ENCODE measurements at regions not wholly inside any gene's neighbourhood (a gene's known extent, or its start where the extent isn't known, plus 50 kb on each side); places are given as distances from the start of the nearest gene placed in this dataset.
"Not testable (repeated sequence)": the region's sequence is repeated elsewhere in the genome, so short reads cannot be mapped to it uniquely, and the experiment has no call there.

DNA sequence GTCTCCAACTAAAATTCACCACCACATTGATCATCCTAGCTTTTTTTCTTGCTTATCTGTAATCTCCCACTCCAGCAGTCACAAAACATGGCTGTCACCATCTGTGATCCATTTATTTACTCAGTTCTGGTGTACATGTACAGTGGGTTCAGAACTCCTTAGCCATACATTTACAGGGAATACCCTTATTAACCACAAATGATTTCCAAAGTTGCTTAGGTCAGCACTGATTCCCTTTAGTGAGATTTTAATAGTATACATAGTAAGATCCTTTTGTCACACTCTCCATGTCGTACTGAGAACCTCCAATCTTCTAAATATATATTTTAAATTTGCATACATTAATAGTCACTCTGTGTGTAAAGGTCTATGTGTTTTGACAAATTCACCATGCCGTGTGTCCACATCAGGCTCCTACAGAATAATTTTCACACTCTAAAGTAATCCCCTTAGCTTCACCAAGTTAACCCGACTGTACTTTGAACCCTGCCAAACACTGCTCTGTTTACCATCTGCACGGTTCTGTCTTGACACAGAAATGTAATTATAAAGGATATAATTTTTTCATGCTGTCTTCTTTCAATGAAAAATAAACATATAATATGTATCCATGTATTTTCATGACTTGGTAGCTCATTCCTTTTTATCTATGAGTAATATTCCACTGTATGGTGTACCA lies 473.6 kb upstream of the ZP4 start:
- no peak for DNase-seq (ENCODE audit: low spot score)

DNA sequence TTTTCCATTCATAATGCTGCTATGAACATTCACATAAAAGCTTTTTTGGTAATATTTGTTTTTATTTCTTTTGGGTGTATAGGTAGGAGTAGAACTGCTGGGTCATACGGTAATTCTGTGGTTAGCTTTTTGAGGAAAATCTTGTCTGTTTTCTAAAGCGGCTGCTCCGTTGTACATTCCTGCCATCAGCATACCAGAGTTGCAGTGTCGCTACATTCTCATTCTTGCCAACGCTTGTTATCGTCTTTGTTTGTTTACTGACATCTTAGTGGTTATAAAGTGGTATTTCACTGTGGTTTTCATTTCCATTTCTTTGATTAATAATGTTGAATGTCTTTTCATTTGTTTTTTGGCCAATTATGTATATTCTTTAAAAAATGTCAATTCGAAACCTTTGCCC lies 469.8 kb upstream of the ZP4 start:
- DNase-seq (ENCODE audit: low spot score) = no peak

DNA sequence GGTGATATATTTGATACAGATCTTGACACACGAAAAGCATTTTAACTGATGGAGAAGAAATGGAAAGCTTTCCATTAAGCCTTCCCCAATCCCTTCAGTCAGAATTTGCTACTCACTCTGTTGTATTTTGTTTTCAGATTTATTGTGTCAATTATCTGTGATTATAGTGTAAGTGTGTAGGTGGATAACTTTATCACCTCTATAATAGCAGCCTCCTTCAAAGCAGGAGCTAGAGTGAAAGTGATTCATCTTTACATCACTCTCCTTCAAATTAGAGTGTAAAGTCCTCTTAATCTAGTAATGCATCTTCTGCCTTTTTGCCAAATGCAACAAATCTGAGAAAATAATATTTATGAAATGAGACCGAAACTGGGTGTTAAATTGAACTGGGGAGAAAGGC lies 459.7 kb upstream of the ZP4 start:
- no peak for DNase-seq (ENCODE audit: low spot score)

DNA sequence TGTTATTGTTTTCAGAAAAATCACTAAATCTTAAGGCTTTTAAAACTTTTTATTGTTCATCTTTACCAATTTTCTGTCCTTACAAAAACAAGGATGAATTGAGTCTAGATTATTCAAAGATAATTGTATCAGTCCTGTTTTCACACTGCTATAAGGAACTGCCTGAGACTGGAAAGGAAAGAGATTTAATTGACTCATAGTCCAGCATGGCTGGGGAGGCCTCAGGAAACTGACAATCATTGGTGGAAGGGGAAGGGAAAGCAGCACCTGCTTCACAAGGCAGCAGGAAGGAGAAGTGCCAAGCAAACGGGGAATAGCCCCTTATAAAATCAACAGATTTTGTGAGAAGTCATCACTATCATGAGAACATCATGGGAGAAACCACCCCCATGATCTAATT lies 455.6 kb upstream of the ZP4 start:
- no peak for DNase-seq (ENCODE audit: low spot score)

DNA sequence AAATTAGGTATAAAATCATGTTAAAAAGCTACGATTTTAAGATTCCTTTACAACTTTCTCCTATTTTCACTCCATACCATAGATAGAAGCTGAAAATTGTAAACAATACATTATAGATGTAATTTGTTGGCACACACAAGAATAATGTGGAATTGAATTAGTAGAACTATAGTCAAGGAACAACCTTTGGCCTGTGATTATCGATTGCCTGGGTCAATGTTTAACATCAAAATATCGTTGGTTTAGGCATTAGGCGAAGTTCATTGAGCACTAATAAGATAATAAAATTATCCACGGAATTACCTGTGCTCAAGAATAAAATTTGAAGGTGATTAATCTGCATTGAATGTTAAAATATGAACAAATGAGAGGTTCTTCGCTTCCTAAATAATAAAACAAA lies 455.1 kb upstream of the ZP4 start:
- no peak for DNase-seq (ENCODE audit: low spot score)

DNA sequence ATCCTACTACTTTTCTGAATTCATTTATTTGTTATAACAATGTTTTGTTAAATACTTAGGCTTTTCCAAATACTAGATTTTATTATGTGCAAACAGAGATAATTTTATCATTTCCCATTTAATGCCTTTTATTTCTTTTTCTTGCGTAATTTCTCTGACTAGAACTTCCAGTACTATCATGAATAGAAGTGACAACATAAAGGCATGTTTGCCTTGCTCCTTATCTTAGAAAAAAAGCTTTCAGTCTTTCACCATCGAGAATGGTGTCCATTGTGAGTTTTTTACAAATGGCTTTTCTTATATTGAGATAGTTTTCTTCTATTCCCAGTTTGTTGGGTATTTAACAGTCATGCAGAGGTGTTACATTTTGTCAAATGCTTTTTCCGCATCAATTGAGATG lies 453.1 kb upstream of the ZP4 start:
- no peak for DNase-seq (ENCODE audit: low spot score)

DNA sequence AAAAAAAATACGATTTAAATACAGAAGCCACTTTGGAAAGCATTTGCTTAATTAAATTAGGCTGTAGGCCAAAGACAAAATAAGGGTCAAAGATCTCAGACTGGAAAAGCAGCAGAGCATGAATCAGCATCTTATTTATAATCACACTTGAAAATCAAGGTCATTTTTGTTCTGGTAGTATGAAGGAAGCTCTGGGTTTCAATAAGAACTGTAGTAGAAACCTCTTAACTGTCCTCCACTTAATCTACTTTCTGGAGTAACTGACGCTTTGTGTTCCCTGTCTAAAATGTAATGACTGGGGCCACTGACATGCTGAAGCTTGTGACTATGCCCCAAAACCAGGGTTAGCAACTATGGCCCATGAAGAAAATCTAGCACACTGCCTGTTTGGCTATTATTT lies 450.7 kb upstream of the ZP4 start:
- DNase-seq (ENCODE audit: low spot score) = no peak

DNA sequence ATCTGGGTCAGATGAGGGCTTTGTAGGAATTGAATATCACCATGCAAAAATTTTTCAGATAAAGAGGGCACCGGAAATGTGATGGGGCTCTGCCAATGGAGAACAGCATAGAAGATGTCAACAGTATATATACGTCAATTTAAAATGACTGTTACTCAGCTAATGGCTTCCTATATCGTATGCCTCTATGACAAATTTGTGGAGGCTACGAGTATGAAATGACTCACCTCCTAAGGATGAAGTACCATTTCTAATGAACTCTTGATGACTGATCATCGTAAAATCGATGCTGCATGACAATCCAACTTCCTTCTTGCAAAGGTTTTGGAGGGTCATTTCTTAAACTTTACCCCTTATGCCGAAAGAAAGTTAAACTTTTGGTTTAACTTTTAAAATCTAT lies 450.3 kb upstream of the ZP4 start:
- peak; percentile 5 for DNase-seq (ENCODE audit: low spot score)

DNA sequence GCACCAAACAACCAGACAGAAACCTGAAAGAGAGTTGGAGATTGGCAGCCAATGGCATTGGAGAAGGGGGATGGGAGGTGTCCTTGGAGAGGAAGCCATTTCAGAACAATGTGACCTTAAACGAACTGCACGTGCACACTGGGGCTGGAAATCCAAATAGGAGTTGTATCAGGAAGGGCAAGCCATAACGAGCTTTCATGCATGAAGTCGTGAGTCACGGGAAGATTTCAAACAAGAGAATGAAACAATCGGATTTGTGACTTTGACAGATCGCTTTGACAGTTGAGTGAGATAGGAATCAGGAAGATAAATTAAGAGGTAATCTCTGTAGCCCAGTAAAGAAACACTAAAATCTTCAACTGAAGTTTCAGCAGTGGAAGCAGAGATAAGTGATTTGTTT lies 445.8 kb upstream of the ZP4 start:
- no peak for DNase-seq (ENCODE audit: low spot score)

DNA sequence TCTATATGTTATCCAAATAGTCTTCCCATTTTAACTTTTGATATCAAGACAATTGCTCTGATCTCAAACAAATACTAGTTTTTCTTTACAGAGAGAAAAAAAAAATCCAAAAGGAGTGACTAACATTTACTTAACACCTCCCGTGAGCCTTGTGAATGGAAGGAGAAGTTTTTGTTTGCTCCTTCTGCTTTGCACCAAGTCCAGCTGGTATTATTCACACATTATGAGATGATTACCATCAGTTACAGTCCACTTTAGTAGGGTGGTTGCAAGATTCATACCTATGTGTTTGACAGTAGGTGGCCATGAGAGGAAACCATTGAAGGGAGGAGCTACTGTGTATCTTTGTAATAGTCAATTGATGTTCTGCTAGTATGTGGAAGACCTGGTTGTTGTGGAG lies 443.4 kb upstream of the ZP4 start:
- DNase-seq (ENCODE audit: low spot score) = no peak

DNA sequence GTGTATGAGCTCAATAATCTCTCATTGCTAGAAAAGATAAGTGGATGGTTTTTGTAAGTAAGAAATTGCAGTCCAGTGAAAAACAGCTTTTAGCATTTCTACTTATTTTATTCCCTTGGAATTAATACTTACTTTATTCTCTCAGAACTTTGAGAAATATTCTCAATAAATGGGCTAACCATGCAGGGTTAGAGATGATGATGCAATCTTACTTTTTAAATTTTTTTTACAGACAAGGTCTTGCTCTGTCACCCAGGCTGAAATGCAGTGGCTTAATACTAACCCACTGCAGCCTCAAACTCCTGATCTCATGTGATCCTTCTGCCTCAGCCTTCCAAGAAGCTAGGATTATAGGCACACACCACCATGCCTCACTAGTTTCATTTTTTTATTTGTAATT lies 440.8 kb upstream of the ZP4 start:
- DNase-seq (ENCODE audit: low spot score) = no peak

DNA sequence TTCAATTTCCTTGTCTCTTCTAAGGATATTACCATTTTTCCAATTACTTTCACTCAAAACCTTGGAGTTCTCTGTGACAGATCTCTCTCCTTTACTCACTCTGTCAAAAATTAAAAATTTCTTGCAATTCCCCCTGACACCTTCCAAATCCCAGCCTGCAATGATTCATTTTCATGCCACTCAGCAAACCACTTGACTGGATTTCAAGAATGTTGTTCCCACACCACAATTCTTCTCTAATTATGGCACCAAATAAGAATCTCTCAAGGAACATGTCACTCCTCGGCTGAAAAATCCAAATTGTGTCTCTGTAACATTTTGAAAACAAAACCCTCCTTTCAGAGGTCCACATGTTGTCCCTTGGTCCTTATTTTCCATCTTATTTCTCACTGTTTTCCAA lies 438.9 kb upstream of the ZP4 start:
- DNase-seq (ENCODE audit: low spot score) = no peak

DNA sequence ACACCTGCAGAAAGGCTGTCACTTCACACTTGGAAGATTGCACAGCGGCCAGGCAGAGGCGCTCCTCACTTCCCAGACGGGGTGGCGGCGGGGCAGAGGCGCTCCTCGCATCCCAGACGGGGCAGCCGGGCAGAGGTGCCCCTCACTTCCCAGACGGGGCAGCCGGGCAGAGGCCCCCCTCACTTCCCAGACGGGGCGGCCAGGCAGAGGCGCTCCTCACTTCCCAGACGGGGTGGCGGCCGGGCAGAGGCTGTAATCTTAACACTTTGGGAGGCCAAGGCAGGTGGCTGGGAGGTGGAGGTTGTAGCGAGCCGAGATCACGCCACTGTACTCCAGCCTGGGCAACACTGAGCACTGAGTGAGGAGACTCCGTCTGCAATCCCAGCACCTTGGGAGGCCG lies 436.3 kb upstream of the ZP4 start:
- DNase-seq (ENCODE audit: low spot score) = not testable (repeated sequence)

DNA sequence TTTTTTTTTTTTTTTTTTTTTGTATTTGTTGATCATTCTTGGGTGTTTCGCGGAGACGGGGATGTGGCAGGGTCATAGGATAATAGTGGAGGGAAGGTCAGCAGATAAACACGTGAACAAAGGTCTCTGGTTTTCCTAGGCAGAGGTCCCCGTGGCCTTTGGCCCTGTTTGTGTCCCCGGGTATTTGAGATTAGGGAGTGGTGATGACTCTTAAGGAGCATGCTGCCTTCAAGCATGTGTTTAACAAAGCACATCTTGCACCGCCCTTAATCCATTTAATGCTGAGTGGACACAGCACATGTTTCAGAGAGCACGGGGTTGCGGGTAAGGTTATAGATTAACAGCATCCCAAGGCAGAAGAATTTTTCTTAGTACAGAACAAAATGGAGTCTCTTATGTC lies 435.8 kb upstream of the ZP4 start:
- DNase-seq (ENCODE audit: low spot score) = not testable (repeated sequence)

DNA sequence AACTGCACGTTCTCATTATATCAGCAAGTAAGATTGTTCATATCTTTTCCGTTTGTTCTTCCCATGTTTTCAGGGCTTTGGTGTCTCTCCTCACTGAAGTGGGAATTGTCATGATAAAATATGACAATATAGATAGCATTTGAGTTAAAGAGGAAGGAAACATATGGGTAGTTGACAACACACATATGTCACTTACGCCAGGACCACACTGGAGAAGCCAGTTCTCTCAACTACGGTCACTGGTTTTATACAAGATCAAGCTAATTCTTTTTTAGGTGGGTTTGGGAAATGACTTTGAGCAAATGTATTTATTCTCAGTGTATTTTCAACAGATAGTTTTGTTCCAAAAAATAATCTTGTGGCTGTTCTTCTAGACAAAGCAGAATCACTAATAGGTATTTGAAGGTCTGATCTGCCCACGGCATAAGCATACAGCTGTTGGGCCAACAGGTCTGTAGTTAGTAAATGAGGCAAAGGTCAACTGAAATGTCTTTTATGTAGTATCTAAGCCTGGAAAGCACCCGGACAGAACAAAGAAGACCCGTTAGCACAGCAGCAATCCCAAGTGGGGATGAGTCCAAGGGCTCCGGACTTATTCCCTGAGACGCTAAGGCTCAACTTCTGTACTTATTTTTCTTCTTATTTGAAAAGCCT lies 433.6 kb upstream of the ZP4 start:
- no peak for DNase-seq (ENCODE audit: low spot score)

DNA sequence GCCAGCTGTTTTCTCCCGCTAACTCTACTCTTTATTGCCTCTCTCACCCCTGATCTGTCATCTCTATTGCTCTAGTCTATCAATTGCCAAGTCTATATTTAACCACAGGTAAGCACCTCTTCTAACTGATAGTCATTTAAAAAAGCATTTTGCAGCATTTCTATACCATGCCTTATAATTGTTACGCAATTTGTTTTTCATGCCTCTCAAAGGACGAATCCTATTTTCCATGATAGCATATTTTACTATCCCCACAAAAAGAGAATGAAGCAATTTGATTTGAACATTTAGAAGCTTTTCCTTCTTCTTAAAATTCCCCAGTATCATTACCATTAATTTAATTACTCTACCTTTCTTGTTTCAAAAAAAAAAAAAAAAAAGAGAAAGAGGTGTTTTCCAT lies 432.8 kb upstream of the ZP4 start:
- no peak for DNase-seq (ENCODE audit: low spot score)

DNA sequence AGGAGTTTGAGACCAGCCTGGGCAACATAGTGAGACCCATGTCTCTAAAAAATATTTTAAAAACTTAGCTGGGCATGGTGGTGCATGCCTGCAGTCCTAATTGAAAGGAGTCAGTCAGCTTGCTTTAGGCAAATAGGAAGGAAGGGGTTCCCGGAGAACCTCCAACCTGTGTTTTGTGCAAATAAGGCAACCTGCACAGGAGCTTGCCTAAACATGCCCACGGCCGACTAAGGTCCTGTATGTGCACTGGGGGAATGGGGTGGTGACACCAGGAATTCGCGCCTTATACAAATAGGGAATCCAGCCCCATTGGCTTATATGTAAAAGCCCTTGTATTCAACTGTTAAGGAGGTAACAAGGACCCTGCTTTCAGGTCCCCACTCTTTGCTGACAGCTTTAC lies 429.2 kb upstream of the ZP4 start:
- DNase-seq (ENCODE audit: low spot score) = no peak

DNA sequence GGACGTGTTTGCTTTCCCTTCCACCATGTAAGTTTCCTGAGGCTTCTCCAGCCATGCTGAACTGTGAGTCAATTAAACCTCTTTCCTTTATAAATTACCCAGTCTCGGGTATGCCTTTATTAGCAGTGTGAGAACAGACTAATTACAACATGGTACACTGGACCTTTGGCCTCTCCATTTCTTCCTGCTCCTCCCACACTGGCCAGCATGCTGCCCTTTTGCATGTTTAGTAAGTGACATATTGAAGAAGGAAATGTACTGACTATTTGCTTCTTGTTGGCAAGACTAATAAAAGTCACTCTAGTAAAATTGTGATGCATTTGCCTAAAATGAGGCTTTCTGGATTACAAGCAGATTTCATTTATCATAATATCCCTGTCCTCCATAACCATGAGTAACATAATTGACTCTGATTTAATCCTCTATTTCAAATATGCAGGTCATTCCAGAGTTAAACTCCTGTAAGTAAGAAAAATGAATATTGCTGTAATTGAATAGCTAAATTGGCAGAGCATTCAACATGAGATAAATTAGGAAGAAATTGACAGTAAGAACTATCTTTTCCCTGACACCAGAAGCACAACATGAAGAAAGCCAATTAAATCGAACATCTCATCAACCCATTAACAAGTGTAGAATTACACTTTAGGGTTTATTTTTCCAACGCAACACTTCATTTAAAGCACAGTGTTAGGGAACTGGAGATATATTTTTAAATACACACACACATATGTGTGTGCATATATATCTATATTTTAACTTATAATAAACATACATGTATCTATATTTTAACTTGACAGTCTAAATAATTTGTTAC lies 427.8 kb upstream of the ZP4 start:
- no peak for DNase-seq (ENCODE audit: low spot score)

DNA sequence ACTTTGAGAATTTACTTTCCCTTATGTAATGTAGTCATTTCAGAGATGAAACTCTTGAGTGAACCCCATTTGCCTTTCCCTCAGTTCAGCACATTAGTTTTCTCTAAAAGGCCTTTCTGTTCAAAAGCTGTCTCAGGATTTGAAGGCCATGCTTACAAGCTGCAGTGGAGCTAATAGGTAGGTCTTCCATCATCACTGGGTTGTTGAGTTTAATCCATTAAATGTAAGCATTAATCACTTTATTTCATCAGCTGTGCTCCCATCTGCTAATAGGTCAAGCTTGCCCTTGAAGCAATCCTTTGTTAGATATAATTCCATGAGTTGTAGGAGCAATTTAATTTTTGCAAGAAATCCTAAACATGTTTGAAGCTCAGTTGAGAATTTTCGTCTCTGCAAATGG lies 422.2 kb upstream of the ZP4 start:
- DNase-seq (ENCODE audit: low spot score) = no peak

DNA sequence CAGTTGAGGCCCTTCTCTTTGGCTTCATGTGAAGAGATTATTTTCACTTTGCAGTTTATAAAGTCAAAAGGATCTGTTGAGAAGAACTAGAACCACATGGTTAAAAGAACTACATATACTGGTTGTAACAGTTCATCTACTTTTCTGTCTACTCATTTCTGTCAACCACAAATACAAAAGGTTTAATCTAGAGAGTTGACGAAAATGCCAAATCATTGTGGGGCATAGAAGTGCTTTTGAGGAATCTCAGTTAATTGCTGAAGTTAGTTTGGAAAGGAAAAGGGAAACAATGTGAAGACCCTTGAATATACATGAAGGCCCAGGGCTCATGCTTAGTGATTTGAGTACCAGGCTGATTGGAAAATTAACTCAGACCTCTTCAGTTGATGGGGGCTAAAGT lies 415.7 kb upstream of the ZP4 start:
- DNase-seq (ENCODE audit: low spot score) = no peak

DNA sequence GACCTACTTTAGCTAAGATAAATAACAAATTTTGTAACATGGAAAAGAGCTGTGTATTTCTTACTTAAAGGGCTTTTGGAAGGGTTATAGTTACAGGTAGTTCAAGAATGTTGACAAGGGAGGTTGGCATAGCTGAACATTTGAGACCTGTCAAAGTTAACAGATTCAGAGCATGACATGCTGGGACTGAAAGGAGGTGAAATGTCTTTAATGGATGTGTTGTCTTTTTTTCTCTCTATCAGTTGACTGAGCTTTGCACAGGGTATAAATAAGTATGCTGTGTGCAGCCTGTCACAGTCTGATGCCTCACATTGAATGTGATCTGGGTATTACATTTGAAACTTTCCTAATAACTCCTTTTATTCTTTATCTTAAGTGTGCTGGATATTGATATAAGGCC lies 411.9 kb upstream of the ZP4 start:
- no peak for DNase-seq (ENCODE audit: low spot score)

DNA sequence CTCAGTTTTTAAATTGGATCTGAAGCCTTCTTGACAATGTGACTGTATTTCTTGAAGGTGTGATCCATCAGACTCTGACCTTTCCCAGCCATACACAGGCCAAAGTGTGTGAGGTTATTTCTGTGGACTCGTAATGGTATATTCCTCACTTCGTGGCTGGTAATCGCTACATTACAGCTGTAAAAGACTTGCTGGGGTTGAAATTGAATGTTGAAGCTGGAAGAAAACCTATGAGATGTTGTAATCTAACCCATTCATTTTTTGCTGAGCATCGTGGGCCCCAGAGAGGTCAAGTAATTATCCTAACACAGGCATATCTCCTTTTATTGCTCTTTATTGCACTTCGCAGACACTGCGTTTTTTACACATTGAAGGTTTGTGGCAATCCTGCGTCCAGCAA lies 405.6 kb upstream of the ZP4 start:
- no peak for DNase-seq (ENCODE audit: low spot score)

DNA sequence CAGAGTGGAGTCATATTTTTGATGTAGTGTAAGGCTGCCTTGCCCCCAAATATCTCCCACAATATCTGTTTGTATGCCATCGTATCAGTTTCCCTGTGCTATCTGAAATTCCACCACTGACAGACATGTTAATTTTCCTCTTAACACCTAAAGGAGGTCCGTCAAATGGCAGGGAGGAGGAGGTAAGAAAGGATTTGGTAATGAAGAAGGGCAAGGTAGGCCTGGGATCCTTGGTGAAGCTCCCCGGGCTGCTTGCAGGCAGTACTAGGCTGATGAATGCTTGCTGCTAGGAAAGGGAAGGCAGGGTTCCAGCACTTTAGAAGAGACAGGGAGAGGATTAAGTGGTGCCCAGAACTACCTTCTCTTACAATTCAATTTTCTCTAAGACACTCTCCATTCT lies 402.4 kb upstream of the ZP4 start:
- DNase-seq (ENCODE audit: low spot score) = no peak

DNA sequence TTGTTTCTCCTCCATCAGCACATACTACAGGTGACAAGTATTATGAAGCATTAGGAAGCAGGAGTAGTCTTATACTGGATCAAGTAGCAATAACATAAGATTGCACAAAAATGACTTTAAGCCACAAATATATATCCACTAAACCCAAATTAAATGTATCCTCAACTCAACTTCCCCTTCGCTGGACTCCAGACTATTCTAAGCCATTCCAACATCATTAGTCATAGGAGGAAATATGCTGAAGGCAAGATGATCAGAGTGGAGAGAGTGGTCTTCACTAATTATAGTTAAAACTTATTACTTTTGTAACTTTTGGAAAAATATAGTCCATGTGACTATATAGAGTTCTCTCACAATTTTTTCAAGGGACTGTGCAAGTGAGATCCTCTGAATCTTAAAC lies 390.7 kb upstream of the ZP4 start:
- DNase-seq (ENCODE audit: low spot score) = no peak

Measured in GM03348 (cell line).